HG02840 (cell line): ENCODE measurements at regions not wholly inside any gene's neighbourhood (a gene's known extent, or its start where the extent isn't known, plus 50 kb on each side); places are given as distances from the start of the nearest gene placed in this dataset.

Experiments
- ATAC-seq: cut with Tn5 transposase; IDR thresholded peaks from one replicate; pipeline ENCODE4 v1.9.1; 2021; ENCODE audit warnings: mild to moderate bottlenecking, moderate library complexity, moderate number of reproducible peaks; ENCODE audit not compliant: unreplicated experiment, low FRiP score

DNA sequence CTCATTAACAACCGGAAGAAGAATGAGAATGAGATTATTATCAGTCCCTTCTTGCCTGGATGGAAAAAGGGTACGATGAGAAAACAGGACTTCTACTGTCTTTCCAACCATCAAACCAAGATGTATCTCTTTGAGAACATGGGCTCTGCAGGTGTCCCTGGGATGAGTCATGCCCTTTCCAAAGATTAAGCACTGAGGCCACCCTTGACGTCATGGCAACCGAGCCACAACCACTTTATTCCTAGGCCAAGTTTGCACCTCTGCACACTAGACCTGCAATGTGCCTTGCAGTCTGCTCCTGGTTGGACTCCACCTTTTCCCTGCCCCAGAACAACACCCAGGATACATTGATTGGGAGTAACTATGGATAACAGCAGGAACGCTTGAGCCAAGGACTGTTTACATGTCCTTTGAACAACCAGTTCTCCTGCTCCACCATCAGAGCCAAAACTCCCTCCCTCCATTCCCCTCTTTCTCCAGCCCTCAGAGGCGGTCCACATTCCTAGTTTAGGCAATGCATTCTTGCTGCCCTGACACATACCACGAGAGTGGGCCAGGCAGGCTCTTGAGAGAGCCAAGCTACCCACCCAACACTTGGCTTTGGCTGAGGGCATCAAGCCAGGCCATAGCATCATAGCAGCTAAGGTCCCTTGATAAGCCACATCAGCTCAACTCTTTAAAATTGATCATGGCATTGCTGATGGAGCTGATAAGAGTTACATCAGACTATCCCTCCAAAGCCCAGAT lies 310.7 kb downstream of the TNS1 start:
- no peak for ATAC-seq

- no peak for ATAC-seq
These were observed 311.3 kb downstream of the TNS1 start for GRCh38 chr2:217691516-217691915.

DNA sequence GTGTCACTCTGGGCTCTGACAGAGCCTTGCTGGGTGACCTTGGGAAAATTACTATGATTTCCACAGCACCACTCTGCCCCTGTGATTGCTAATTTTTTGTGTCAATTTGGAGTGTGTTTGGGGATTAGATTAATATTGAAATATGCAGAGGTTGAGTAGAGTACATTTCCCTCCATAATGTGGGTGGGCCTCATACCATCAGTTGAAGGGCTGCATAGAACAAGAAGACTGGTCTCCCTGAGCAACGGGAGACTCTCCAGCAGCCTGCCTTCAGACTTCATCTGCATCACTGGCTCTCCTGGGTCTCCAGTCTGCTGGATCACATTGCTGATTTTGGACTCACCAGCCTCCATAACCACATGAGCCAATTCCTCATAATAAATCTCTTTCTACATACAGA lies 313.7 kb downstream of the TNS1 start:
- no peak for ATAC-seq

DNA sequence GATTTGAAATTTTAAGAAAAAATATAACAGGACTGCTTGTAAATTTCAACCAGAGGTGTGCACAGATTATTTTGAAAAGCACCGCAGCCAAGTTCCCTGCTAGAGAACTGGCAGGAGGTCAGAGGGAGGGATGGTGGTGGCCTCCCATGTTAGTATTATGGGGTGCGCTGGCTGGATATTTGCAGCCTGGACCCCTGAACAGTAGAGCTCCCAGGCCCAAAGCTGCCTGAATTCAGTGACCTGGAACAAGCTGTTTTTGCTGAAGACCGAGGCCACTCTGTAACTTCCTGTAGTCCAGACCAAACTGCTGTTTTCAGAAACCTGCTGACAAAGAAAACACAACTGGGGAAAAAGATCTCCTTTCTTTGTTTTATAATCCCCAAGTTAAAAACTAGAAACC lies 314.3 kb downstream of the TNS1 start:
- no peak for ATAC-seq

DNA sequence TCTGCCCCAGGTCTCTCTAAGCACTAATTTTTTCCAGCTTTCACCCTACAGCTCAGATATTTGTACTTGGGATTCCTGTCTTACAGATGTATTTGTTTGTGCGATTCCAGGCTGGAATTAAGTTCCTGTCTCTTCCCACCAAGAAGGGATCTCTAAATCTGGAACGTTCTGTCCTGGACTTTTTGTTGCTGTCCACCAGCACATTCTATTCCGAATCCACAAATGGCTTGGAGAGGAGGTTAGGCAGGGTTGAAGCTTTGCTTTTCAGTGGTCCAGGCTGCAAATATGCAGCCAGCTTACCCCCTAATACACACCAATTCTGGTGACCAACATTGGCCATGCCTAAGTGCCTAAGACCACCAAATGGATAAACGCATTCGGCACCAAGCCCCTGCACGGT lies 315.0 kb downstream of the TNS1 start:
- no peak for ATAC-seq

DNA sequence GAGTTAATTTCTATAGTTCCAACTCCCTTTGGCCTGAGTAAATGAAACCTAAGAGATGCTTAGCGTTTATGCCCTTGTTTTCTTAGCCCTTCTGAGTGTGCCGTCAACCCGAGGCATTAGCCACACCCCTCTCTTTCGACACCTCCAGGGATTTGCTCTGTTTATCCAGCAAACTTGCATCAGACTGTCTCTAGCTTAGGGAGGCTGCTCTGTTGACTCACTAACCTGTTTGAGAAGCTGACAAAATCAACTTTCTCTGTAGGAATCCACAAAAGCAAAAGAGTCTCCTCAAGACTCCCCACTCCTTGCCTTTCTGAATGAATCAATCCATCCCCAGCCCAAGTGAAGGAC lies 317.6 kb downstream of the TNS1 start:
- no peak for ATAC-seq

DNA sequence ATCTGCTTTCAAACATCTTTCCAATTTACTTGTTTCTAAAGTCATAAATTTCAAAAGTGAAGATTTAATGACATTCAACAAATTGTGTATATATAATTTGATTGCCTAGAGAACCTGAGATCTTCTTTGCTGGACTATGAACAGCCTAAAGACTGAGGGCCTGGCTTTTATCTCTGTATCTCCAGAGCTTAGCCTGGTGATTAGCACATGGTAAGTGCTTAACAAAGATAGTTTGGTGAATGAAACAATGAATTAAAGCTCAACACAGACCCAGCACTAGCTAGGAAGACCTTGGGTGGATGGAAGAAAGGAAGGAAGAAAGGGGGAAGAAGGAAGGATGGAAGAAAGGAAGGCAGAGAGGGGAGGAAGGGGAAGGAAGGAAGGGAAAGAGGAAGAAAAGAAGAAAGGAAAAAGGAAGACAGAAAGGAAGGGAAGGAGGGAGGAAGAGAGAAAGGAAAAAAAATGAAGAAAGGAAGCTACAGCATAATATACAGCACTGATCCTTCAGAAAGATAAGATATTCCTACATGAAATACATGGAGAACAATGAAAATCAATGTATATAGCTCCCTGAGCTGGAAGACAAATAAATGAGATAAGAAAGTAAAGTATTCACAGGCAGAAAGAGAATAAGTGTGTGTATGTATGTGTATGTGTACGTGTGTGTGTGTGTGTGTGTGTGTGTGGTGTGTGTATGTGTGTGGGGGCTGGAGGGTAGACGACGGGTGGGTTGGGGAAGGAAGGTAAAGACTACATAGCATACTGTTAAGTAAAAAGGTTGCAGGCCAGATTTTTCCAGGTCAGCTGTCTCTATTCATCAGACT lies 318.2 kb downstream of the TNS1 start:
- no peak for ATAC-seq

DNA sequence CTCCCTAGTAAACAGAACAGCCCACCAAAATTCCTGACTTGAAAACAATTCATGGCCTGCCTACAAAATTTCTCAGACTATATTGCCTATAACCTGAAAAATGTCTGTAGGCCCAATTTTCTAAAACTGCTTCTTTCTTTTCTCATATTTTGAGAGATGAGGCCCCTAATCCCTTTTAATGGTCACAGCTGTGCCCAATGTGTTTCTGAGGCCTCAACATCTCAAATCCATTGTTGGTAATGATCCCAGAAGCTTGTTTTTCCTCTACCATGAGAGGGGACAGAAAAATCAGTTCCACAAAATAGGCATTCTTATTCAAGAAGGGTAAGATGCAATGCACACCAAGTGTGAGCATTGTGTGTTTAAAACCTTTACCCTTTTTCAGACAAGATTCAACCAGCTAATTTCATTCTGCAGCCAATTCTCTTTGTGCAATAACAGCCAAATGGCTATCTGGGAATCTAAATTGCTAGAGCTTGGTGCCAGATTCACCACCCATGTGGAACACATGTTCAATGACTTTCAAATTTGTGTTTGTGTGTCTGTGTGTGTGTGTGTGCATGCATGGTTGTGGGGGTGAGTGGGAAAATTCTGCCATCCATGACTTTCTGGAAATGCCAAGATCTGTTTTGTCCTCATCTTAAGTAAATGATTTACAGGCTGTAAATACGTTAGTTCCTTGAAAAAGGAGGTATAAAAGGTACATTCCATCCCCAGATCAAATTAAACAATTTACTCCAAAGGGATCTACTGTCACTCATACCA lies 319.5 kb downstream of the TNS1 start:
- no peak for ATAC-seq

- ATAC-seq: no peak
These were observed 321.0 kb downstream of the TNS1 start for GRCh38 chr2:217681791-217682190.

GRCh38 chr2:217680381-217680780 lies 322.4 kb downstream of the TNS1 start:
- no peak for ATAC-seq

DNA sequence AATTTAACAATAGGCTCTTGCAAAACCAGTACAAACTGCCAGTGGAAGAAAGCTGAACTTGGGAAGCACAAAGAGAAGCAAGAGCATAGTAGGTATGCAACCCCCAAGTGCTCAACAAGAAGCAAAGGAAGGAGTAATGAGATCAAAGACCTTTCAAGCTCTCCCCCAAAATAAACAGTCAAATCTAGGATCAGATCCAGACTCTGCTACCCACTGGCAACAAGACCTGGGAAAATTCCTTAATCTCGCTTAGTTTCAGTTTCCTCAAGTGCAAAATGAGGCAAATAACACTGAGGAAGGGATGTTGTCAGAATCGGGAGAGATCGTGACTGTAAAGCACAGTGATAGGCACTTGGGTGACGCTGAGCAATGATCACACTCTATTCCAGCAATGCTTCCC lies 329.2 kb downstream of the TNS1 start:
- ATAC-seq: no peak

GRCh38 chr2:217672472-217672871 lies 330.3 kb downstream of the TNS1 start:
- ATAC-seq: no peak

DNA sequence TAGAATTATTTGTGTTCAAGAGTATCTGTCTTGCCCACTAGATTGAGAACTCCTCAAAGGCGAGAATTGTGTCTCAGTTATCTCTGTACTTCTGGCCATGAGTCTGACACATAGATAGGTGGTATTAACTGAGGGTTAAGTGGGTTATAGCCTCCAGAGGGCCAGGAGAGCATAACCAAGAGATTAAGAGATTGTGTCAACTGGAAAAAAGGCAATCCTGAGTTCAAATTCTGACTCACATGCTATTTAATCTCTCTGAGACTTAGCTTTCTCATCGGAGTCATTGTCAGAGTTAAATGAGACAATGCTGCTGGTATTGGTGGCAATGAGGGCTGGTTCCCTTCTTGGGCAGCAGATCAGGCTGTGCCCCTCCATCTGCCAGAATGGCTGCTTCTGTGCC lies 330.9 kb downstream of the TNS1 start:
- ATAC-seq: no peak

GRCh38 chr2:217671075-217671474 lies 331.7 kb downstream of the TNS1 start:
- no peak for ATAC-seq

GRCh38 chr2:217669831-217670230 lies 333.0 kb downstream of the TNS1 start:
- ATAC-seq: no peak

DNA sequence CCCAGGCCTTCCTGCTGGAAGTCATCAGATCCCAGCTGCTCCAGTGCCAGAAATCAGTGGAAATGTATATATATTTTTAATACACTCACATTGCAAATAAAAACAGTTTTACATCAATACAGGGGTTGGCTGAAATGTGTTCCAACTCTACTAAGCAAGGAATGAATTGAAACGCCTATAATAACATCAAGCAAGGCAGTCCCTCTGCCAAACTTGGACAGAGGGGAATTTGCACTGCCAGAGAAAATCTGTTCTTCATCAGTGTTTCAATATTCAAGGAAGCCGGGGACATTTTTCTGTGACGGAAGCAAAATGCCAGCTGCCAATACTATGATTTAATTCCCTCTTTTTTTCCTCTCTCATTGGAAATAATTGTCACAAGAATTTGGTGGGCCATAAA lies 335.3 kb downstream of the TNS1 start:
- no peak for ATAC-seq

- ATAC-seq: no peak
These were observed 335.8 kb downstream of the TNS1 start for GRCh38 chr2:217667035-217667434.

DNA sequence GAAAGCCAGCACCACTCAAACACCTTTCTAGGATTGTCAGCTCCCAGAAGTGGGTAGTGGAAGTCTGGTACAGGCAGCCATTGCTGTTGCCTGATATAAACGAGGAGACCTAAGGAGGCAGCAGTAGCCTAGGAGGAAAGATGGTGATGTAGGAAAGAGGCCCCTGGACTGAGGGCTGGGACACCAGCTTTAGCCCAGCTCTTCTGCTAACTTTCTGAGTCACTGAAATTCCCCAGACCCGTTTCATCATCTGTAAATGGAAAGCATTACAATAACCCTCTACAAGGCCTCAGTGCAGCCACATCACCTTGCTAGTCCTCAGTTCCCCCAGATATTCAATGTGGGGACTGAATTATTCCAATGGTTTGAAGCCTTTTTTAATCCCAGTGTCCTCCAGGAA lies 336.5 kb downstream of the TNS1 start:
- ATAC-seq: no peak

DNA sequence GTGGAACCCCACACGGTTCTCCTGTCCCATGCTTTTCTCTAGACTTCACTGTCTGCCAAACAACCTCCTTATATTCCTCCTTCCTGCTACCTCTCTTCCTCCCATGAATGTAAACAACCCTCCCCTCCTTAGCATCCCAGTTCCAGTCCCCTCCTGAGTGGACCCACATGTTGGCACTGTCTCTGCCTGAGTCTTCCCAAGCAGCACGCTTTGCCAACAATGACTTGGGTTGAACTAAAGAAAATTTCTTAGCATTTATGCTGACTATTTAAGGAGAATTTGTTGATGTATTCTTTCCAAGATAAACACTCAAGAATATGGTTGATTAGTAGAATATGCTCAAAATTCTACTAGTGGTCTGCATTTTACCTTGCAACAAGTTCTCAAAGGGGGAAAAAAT lies 338.0 kb downstream of the TNS1 start:
- ATAC-seq: no peak

- ATAC-seq: no peak
These were observed 339.7 kb downstream of the TNS1 start for GRCh38 chr2:217662984-217663602.

GRCh38 chr2:217661378-217661777 lies 341.4 kb downstream of the TNS1 start:
- ATAC-seq: no peak
